ENCODE measurements at regions not wholly inside any gene's neighbourhood (a gene's known extent, or its start where the extent isn't known, plus 50 kb on each side); places are given as distances from the start of the nearest gene placed in this dataset.

DNA sequence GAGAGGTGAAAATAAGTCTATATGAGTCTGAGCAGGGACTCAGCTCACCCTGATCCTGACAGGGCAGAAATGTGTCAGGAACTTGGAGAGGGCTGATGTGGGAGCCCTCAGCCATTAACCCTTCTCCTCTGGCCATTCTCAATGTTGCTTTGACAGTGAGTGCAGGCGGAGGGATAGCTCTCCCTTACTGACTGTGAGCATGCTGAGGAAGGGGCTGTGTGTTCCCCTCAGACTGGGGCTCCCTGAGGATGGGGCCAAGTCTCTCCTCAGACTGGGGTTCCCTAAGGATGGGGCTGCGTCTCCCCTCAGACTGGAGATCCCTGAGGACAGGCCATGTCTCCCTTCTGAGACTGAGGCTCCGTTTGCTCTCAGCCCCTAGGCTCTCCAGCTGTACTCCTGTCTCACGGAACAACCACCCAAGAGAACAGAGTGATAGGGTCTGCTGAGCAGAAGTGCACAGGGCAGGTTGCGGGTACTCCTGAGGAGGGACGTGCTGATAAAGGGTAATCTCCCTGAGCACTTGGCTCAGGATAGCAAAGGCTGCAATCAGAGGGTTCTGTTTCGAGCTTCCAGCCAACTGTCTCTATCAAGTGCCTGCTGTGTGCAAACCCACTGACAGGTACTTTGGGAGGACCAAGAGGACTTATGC lies 141.0 kb downstream of the MRPL14 start:
- TF ChIP-seq SREBF1 (IDR thresholded peaks at IDR 0.05; ENCODE audit: borderline replicate concordance, low read depth, low read length) (no peak), EZH2 (IDR thresholded peaks at IDR 0.05; ENCODE audit: borderline replicate concordance, low read depth, low read length) (no peak), POLR2AphosphoS2 (IDR thresholded peaks at IDR 0.05; ENCODE audit: low read length) (no peak), SMARCA4 (IDR thresholded peaks at IDR 0.05) (peak; percentile 71; the same call in 1 of the 2 replicates), GATA2 (CRISPR knock-in tag; IDR thresholded peaks at IDR 0.05) (peak; percentile 77), ARNT (IDR thresholded peaks at IDR 0.05) (no peak)
- TF ChIP-seq, protein P1, sequence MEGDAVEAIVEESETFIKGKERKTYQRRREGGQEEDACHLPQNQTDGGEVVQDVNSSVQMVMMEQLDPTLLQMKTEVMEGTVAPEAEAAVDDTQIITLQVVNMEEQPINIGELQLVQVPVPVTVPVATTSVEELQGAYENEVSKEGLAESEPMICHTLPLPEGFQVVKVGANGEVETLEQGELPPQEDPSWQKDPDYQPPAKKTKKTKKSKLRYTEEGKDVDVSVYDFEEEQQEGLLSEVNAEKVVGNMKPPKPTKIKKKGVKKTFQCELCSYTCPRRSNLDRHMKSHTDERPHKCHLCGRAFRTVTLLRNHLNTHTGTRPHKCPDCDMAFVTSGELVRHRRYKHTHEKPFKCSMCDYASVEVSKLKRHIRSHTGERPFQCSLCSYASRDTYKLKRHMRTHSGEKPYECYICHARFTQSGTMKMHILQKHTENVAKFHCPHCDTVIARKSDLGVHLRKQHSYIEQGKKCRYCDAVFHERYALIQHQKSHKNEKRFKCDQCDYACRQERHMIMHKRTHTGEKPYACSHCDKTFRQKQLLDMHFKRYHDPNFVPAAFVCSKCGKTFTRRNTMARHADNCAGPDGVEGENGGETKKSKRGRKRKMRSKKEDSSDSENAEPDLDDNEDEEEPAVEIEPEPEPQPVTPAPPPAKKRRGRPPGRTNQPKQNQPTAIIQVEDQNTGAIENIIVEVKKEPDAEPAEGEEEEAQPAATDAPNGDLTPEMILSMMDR (IDR thresholded peaks at IDR 0.05 in 2 of 3, conservative IDR thresholded peaks at IDR 0.05 in 1 of 3; ENCODE audit: insufficient read depth in 2 of 3, low read depth in 1 of 3, low read length in 3 of 3), result no peak
- TF ChIP-seq, protein P2, sequence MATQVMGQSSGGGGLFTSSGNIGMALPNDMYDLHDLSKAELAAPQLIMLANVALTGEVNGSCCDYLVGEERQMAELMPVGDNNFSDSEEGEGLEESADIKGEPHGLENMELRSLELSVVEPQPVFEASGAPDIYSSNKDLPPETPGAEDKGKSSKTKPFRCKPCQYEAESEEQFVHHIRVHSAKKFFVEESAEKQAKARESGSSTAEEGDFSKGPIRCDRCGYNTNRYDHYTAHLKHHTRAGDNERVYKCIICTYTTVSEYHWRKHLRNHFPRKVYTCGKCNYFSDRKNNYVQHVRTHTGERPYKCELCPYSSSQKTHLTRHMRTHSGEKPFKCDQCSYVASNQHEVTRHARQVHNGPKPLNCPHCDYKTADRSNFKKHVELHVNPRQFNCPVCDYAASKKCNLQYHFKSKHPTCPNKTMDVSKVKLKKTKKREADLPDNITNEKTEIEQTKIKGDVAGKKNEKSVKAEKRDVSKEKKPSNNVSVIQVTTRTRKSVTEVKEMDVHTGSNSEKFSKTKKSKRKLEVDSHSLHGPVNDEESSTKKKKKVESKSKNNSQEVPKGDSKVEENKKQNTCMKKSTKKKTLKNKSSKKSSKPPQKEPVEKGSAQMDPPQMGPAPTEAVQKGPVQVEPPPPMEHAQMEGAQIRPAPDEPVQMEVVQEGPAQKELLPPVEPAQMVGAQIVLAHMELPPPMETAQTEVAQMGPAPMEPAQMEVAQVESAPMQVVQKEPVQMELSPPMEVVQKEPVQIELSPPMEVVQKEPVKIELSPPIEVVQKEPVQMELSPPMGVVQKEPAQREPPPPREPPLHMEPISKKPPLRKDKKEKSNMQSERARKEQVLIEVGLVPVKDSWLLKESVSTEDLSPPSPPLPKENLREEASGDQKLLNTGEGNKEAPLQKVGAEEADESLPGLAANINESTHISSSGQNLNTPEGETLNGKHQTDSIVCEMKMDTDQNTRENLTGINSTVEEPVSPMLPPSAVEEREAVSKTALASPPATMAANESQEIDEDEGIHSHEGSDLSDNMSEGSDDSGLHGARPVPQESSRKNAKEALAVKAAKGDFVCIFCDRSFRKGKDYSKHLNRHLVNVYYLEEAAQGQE (IDR thresholded peaks at IDR 0.05; ENCODE audit: borderline replicate concordance), result no peak
- TF ChIP-seq, protein P2 (CRISPR knock-in tag; IDR thresholded peaks at IDR 0.05; ENCODE audit: low read depth), result no peak
- TF ChIP-seq, protein P3, sequence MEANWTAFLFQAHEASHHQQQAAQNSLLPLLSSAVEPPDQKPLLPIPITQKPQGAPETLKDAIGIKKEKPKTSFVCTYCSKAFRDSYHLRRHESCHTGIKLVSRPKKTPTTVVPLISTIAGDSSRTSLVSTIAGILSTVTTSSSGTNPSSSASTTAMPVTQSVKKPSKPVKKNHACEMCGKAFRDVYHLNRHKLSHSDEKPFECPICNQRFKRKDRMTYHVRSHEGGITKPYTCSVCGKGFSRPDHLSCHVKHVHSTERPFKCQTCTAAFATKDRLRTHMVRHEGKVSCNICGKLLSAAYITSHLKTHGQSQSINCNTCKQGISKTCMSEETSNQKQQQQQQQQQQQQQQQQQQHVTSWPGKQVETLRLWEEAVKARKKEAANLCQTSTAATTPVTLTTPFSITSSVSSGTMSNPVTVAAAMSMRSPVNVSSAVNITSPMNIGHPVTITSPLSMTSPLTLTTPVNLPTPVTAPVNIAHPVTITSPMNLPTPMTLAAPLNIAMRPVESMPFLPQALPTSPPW (CRISPR knock-in tag; IDR thresholded peaks at IDR 0.05), result 0 out of 2 replicates have a peak, but pooled peaks have one; percentile 31

All from K562 (cell line).